ENCODE measurements at regions not wholly inside any gene's neighbourhood (a gene's known extent, or its start where the extent isn't known, plus 50 kb on each side); places are given as distances from the start of the nearest gene placed in this dataset.

DNA sequence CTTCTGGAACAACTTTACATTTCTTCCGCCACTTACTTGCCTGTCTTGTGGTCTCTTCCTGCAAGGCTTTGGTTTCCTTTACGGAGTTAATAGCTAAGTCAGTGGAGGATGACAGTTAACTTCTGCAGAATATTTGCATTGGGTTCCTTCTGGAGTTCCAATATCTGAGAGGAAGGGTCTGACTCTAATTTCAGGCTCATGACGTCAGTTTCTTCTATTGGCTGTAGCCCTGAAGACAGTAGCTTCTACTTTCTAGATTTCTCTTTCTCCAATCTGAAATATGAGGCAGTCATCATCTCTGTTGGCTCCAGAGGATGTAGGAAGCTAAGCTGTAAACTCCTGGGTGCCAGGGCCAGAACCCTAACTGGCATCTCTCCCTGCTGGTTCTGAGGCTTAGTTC, 76.7 kb downstream of the FRMPD3 start:
- no peak for TF ChIP-seq POLR2A (IDR thresholded peaks at IDR 0.05)
- TF ChIP-seq, protein P1, sequence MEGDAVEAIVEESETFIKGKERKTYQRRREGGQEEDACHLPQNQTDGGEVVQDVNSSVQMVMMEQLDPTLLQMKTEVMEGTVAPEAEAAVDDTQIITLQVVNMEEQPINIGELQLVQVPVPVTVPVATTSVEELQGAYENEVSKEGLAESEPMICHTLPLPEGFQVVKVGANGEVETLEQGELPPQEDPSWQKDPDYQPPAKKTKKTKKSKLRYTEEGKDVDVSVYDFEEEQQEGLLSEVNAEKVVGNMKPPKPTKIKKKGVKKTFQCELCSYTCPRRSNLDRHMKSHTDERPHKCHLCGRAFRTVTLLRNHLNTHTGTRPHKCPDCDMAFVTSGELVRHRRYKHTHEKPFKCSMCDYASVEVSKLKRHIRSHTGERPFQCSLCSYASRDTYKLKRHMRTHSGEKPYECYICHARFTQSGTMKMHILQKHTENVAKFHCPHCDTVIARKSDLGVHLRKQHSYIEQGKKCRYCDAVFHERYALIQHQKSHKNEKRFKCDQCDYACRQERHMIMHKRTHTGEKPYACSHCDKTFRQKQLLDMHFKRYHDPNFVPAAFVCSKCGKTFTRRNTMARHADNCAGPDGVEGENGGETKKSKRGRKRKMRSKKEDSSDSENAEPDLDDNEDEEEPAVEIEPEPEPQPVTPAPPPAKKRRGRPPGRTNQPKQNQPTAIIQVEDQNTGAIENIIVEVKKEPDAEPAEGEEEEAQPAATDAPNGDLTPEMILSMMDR (IDR thresholded peaks at IDR 0.05 in 4 of 5, conservative IDR thresholded peaks at IDR 0.05 in 1 of 5) = no peak
